ENCODE measurements at regions not wholly inside any gene's neighbourhood (a gene's known extent, or its start where the extent isn't known, plus 50 kb on each side); places are given as distances from the start of the nearest gene placed in this dataset.
"Not testable (repeated sequence)": the region's sequence is repeated elsewhere in the genome, so short reads cannot be mapped to it uniquely, and the experiment has no call there.

DNA sequence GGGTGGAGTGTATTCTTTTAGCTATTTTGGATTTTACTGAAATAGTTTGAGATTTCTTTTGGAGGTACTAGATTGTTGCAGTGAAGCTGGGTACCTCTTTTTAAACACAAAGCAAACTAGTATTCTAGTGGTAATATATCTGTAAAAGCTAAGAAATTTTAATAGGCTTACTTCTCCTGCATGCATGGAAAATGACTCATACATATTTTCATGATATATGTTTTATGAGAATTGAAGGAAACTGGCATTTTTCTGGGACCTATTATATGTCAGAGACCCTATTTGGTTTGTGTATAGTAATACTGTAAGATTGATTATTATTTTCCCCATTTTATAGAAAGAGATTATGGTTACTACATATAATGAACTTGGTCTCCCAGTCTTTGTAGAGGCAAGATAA lies 851.0 kb downstream of the DIPK2A start:
- DNase-seq (ENCODE audit: low spot score), result no peak

DNA sequence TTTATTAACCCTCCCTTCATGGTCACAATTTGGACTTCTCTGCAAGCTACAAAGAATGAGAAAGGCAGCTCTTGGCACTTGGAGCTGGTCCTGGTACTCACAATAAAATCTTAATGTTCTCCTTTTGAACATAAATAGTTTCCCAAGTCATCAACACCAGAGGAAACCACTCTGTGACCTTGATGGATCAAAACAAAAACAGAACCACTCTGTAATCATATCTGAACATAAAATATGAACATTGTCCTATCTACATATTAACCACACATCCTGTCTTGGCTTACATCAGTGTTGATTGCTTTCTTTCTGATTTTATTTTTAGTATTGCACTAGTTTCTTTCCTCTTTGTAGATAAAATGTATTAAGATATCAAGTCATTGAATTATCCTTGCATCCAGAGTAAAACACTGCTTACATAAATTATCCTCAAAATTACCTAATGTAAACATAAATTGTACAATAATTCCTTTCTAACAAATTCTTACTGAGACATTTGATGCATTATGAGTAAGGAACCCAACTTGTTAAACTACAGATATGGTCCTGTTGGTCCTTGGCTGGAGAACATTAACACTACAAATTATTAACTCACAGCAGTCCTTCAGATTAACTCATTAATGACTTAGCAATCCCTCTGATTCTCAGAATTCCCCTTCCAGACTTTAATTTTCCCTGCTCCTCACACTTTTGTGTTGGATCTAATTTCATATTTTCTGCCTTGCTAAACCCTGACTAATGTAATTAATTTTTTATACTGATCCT lies 860.5 kb downstream of the DIPK2A start:
- no peak for DNase-seq (ENCODE audit: low spot score)

GRCh38 chr3:144839991-144840390 lies 868.4 kb downstream of the DIPK2A start:
- no peak for DNase-seq (ENCODE audit: low spot score)

- DNase-seq (ENCODE audit: low spot score), result no peak
Measured at GRCh38 chr3:144840866-144841265, 869.2 kb downstream of the DIPK2A start.

DNA sequence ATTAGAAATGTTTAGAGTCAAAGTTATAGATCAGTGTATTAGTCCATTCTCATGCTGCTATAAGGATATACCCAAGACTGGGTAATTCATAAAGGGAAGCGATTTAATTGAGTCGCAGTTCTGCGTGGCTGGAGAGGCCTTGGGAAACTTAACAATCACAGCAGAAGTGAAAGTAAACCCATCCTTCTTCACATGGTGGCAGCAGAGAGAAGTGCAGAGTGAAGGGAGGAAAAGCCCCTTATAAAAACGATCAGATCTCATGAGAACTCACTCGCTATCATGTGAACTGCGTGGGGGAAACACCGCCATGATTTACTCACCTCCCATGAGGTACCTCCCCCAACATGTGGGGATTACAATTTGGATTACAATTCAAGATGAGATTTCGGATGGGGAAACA lies 871.5 kb downstream of the DIPK2A start:
- no peak for DNase-seq (ENCODE audit: low spot score)

DNA sequence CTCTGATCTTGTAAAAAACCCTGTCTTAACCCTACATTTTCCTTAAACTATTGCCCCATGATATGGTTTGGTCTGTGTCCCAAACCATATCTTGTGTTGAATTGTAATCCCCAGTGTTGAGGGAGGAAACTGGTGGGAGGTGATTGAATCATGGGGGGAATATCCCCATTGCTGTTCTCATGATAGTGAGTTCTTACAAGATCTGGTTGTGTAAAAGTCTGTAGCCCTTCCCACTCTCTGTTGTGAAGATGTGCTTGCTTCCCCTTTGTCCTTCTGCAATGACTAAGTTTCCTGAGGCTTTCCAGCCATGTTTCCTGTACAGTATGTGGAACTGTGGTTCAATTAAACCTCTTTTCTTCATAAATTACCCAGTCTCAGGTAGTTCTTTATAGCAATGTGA lies 881.4 kb downstream of the DIPK2A start:
- DNase-seq (ENCODE audit: low spot score), result no peak

DNA sequence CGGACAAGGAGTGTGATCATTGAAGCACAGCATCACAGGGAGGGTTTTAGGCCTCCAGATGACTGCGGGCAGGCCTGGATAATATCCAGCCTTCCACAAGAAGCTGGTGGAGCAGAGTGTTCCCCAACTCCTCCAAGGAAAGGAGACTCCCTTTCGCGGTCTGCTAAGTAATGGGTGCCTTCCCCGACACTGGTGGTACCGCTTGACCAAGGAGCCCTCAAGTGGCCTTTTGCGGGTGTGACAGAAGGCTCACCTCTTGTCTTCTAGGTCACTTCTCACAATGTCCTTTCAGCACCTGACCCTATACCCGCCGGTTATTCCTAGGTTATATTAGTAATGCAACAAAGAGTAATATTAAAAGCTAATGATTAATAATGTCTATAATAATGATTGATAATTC lies 882.4 kb downstream of the DIPK2A start:
- not testable (repeated sequence) for DNase-seq (ENCODE audit: low spot score)

- no peak for DNase-seq (ENCODE audit: low spot score)
Measured at GRCh38 chr3:144859161-144859560, 887.5 kb downstream of the DIPK2A start.

DNA sequence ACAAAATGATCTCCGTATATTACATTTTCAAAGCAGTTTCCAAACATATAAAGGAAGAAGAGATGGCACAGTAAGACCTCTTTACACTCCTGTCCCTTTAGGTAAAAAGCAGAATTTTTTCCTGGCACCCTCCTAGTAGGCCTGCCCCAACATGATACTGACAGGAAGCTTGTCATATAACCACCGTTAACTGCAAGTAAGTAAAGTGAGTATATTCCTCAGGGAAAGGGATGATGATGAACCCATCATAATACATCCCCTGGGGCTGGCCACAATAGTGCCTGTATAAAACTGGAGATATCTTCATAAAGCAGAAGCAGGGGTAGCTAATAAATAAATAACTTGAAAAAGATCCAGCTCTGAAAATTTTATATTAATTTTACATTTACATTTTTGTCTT lies 893.0 kb downstream of the DIPK2A start:
- no peak for DNase-seq (ENCODE audit: low spot score)

- DNase-seq (ENCODE audit: low spot score), result no peak
Measured at GRCh38 chr3:144865948-144866347, 894.3 kb downstream of the DIPK2A start.

DNA sequence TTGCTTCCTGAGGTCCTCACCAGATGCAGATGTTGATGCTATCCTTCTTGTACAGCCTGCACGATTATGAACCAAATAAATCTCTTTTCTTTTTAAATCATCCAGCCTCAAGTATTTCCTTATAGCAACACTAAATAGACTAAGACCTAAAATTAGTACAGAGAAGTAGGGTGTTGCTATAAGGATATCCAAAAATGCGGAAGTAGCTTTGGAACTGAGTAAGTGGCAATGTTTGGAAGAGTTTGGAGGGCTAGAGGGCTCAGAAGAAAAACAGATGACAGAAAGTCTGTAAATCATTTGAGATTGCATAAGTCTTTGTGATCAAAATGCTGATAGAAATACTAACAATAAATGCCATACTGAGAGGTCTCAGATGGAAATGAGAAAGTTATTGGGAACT lies 894.9 kb downstream of the DIPK2A start:
- DNase-seq (ENCODE audit: low spot score), result no peak

DNA sequence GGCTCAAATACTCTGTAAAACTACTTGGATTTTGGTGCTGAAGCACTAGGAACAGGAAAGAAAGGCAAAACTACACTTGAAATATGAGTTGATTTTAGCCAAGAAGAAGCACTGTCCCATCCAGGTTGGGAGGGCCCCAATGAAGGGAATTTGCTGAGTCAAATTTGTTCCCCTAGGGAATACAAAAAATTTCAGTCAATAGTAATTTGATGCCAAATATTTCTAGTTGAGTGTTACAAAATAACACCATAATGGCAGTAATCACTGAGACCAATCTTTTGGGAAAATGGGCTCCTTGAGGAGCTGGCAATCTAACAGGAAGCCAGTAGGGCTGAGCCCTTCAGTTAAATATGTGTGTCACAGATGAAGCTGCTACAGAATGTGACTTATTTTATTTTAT lies 896.9 kb downstream of the DIPK2A start:
- DNase-seq (ENCODE audit: low spot score), result no peak

GRCh38 chr3:144873066-144873465 lies 901.4 kb downstream of the DIPK2A start:
- no peak for DNase-seq (ENCODE audit: low spot score)

DNA sequence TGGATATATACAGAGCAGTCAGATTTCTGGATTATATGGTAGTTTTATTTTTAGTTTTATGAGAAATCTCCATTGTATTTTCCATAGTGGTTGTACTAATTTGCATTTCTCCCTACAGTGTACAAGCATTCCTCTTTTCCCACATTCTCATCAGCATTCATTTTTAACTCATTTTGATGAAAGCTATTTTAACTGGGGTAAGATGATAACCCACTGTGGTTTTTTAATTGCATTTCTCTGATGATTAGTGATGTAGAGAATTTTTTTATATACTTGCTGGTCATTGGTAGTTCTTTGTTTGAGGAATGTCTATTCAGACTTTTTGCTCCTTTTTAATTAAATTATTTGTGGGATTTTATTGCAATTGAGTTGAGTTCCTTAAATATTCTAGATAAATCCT lies 903.6 kb downstream of the DIPK2A start:
- no peak for DNase-seq (ENCODE audit: low spot score)

- no peak for DNase-seq (ENCODE audit: low spot score)
Measured at GRCh38 chr3:144877356-144877755, 905.7 kb downstream of the DIPK2A start.

- DNase-seq (ENCODE audit: low spot score), result no peak
Measured at GRCh38 chr3:144879701-144880100, 908.1 kb downstream of the DIPK2A start.

- no peak for DNase-seq (ENCODE audit: low spot score)
Measured at GRCh38 chr3:144893980-144894379, 922.4 kb downstream of the DIPK2A start.

GRCh38 chr3:144894576-144894975 lies 923.0 kb downstream of the DIPK2A start:
- DNase-seq (ENCODE audit: low spot score), result no peak

- DNase-seq (ENCODE audit: low spot score), result no peak
Measured at GRCh38 chr3:144900366-144900765, 928.7 kb downstream of the DIPK2A start.

GRCh38 chr3:144907581-144907980 lies 936.0 kb downstream of the DIPK2A start:
- DNase-seq (ENCODE audit: low spot score), result not testable (repeated sequence)

DNA sequence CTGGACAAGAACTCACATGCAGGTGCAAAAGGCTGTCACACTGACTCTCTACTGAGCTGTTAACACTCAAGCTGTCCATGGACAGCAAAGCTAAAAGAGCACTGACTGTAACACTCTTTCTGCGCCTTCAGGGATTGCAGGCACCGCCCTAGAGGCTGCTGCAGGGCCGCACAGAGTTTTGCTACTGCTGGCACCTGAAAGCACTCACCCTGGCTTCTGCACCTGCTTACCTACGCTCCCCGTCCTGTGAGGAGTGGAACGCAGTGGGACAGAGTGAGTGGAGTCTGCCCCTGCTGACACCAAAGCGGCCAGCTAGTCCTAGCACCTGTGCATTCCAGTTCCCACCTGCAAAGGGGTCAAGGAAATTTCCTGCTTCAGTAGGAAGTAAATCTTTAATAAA lies 941.3 kb downstream of the DIPK2A start:
- DNase-seq (ENCODE audit: low spot score), result no peak

GRCh38 chr3:144915202-144915601 lies 943.6 kb downstream of the DIPK2A start:
- no peak for DNase-seq (ENCODE audit: low spot score)

DNA sequence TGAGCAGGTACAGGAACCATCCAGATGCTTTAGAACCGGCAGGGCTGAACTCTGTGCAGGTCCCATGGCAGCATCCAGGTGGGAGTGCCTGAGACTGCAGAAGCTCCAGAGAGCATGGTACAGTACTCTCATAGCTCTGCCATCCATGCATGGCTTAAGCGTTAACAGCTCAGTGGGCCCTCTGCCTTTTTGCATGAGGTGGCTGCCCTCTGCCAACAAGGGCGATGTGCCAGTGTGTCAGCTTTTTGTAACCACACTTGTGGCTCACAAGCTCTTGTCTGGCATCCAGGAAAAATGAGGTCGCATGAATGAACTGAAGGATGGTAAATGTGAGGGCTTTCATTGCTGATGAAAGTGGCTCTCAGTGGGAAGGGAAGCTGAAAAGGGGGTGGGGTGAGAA lies 950.1 kb downstream of the DIPK2A start:
- DNase-seq (ENCODE audit: low spot score), result no peak

GRCh38 chr3:144923046-144923775 lies 951.6 kb downstream of the DIPK2A start:
- no peak for DNase-seq (ENCODE audit: low spot score)

Data from SW480 (cell line).